GM21526 (cell line): ENCODE measurements at regions not wholly inside any gene's neighbourhood (a gene's known extent, or its start where the extent isn't known, plus 50 kb on each side); places are given as distances from the start of the nearest gene placed in this dataset.

Experiments
- ATAC-seq: cut with Tn5 transposase; IDR thresholded peaks from one replicate; pipeline ENCODE4 v1.9.1; 2021; ENCODE audit warnings: moderate library complexity; ENCODE audit not compliant: unreplicated experiment, low FRiP score

- ATAC-seq: no peak
Observed at GRCh38 chr11:109552376-109552775, 130.4 kb downstream of the C11orf87 start.

DNA sequence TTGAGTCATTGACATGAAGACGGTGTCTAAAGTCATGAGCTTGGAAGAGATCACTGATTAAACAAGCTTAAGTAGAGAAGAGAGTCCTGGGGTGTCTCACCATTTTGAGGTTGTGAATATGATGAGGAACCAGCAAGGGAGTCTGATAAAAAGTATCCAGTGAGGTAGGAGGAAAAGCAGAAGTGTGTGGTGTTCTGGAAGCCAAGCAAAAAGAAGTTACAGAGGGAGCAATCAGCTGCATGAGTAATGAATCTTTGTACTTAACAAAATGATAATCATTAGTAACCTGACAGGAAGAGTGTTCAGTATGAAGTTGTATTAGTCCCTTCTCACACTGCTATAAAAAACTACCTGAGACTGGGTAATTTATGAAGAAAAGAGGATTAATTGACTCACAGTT is 131.3 kb downstream of the C11orf87 start:
- ATAC-seq: no peak

DNA sequence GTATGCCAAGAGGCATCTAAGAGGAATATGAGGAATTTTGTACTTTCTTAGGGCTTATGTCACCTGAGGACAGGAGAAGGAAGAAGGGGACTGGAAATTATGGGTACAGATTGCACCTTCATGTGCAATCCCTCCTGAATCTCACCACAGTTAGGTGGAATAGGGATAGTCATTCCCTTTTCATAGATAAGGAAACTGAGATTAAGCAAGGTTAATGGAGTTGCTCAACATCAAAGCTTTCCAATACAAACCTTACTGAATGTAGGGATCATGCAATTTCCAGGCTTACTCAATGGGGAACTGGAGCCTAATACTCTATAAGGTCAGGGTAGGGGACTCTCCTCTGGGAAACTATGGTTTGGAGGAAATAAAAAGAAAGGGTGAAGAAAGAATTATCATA is 133.0 kb downstream of the C11orf87 start:
- ATAC-seq: no peak

DNA sequence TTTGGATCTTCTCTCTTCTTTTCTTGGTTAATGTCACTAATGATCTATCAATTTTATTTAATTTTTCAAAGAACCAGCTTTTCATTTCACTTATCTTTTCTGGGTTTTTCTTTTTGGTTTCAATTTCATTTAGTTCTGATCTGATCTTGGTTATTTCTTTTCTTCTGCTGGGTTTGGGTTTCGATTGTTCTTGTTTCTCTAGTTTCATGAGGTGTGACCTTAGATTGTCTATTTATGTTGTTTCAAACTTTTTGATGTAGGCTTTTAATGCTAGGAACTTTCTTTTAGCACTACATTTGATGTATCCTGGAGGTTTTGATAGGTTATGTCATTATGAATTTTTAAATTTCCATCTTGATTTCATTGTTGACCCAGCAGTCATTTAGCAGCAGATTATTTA is 142.3 kb downstream of the C11orf87 start:
- no peak for ATAC-seq

DNA sequence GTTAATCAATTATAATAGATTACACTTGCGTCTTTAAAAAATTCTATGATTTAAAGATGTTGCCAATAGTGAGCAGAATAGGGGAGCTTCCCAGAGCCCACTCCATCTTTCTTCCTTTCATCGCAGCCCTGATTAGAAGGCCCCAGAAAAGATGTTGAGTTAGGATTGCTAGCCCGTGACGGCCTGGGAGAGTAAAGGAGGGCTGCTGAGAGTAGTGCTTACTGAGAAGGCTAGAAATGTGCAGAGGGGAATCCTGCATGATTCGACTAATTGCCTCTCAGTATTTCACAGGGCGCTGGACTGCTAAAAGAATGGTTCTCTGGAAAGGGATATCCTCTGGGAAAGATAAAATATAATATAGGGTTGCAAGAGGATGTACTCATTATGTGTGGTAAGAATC is 160.5 kb downstream of the C11orf87 start:
- ATAC-seq: no peak

DNA sequence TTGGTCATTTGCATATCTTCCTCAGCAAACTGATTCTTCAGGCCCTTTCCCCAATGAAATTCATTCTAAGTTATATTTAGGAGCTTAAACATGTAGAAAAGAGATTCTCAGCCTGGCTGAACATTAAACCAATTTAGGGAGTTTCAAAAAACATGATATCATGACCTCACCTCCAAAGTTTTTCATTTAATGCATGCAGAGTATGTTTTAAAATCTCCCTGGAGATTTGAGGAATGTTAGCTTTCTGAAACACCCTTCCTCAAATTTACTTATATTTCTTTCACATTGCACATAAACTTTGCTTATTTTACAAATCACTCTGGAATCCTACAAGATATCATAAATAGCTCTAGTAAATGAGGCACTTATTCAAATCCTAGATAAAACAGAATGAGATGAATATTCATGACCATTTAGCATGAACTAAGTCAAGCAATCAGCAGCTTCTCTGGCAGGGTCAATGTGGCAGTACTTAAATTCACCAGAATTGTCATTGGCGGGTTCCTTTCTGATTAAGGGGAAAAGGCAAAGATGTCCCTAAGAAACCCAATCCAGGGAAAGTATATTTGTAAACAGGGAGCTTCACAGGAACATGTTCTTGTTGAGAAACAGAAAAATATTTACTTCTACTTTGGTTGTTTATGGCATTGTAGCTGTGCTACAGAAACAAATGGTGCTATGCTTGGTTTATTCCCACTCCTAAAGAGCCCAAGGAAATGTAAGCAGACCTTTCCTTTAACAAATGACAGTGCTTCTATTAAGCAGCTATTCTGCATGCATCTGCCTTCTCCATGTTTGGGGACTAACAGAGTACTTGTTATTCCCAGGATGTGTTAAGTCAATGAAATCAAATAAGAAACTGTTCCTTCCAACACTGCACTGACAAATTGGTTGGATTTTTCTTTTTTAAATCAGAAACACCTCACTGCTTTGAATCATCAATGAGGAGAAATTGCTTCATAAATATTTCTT is 162.3 kb downstream of the C11orf87 start:
- no peak for ATAC-seq

GRCh38 chr11:109586789-109587188 is 164.8 kb downstream of the C11orf87 start:
- no peak for ATAC-seq

DNA sequence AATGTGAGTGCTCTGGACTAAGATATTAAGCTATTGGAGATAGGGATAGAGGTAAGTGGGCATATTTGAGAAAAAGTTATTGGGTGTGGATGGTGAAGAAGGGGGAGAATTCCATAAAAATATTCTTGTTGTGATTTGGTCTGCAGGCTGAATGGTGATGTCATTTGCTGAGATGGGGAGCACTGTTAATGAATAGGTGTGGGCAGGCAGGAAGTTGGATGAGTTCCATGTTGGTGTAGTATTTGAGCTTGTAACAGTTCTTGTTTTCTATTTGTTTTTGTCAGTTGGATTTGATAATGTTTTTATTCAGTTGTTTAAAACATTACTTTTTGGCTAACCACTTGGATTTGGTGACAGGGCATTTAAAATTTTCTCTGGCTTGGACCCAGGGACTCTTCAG is 168.8 kb downstream of the C11orf87 start:
- ATAC-seq: no peak

DNA sequence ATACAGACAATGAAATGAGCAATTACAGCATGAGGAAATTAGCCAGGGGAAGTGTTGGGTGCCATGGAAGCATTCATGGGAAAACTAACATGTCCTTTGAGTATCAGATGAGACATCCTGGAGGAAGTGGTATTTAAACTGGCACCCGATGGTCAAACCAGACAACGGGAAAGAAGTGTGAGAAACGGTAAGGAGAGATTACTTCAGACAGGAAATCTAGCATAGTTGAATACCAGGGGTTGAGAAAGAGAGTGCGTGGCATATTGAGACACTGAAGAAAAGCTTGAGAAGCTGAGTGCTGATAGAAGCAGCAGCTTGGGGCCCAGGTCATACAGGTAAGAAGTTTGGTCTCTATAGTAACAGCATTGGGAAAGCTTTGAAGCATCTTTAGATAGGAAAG is 175.3 kb downstream of the C11orf87 start:
- no peak for ATAC-seq

DNA sequence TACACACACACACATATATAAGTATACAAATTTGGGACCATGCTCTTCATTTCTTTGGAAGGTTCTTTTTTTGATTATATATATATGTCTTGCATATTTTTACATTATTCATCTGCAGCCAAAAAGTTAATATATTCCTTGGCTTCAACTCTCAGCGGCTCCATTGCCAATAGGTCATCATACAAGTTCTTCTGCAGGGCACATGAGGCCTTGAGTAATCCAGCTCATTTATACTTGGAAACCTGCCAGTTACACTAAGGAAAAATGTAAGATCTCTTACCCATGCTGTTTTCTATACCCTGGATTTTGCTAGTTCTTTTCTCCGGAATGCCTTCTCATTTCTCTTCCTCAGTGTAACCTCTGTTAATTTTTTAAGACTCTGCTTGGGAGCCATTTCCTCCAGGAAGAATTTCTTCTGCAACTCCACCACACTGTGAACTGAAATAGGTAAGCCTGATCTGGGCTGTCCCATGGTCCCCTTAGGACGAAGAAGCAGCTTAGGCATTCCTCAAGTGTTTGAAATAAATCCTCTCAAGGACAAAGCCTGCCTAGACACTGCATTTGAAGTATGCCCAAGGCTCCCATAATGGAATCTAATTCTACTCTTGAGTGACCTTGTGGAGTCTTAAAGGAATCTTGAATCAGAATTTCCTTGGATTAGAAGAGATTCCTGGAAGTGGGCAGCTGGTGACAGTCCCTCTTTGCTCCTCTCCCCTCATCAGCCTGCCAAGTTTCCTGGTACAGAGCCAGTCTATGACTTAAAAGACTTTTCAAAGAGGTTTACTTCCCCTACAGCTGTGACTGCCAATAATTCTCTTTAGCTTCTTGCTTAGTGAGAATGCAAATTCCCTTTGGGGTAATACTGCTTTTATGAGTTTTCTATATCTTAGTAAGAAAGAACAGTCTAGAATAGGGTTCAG is 182.8 kb downstream of the C11orf87 start:
- no peak for ATAC-seq

- ATAC-seq: no peak
Observed at GRCh38 chr11:109606256-109606655, 184.3 kb downstream of the C11orf87 start.

GRCh38 chr11:109609454-109610185 is 187.6 kb downstream of the C11orf87 start:
- ATAC-seq: no peak

DNA sequence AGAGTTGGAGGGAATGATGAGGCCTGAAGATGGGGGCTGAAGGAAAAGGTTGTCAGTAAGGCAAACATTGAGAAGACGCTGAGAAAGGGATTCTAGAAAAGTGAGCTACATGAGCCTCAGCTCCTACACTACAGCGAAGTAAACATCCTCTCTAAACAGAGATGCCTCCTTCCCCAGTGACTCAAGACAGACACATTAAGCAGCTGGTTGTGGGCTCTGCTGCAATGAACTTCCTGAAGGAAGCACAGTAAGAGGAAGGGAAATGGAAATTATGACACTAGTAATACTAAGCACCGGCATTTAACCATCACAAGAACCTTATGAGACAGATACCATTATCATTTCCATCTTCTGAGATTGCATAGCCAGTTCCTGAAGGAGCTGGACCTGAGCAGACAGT is 190.5 kb downstream of the C11orf87 start:
- ATAC-seq: no peak

DNA sequence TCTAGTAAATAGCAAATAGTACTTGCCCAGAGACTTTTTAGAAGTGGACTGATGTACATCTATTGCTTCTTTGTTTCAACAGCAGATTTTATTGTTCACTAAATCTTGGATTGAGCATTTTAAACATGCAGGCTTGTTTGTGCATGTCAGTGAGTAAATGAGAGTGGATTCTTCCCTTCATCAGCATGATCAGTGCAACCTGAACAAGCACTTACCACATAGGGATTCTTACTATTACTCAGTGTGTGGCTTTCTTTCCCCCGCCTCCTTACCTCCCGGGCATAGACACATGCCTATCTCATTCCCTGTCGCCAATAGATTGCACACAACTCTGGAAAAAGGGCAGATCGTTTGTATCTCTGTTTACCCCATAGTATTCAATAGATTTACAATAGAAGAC is 197.5 kb downstream of the C11orf87 start:
- no peak for ATAC-seq

DNA sequence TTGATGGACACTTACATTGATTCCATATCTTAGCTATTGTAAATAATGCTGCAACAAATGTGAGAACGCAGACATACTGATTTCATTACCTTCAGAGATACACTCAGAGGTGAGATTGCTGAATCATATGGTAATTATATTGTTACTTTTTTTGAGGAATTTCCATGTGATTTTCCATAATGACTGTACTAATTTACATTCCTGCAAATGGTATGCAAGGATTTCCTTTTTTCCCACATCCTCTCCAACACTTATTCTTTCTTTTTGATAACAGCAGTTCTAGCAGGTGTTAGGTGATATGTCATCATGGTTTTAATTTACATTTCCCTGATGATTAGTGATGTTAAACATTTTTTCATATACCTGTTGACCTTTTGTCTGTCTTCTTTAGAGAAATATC is 207.7 kb downstream of the C11orf87 start:
- ATAC-seq: no peak

DNA sequence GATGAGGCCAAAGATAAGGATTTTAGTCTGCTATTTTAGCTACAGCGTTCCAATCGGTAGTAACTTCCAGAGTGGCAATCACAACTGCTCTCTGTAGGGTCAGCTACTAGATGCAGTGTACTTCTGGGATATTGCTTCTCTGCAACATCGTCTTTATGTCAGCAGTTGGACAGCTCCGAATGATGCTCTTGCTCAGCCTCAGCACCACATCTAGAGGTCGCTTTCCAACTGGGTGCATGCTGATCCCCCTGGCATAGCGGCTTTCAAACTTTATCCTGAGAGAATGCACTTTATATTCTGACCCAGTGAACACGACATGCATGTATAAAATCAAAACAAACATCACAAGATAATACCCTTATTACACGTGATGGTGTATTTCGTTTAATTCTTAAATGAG is 219.6 kb downstream of the C11orf87 start:
- no peak for ATAC-seq

GRCh38 chr11:109644152-109644551 is 222.2 kb downstream of the C11orf87 start:
- no peak for ATAC-seq

- ATAC-seq: no peak
Observed at GRCh38 chr11:109648804-109649203, 226.8 kb downstream of the C11orf87 start.

DNA sequence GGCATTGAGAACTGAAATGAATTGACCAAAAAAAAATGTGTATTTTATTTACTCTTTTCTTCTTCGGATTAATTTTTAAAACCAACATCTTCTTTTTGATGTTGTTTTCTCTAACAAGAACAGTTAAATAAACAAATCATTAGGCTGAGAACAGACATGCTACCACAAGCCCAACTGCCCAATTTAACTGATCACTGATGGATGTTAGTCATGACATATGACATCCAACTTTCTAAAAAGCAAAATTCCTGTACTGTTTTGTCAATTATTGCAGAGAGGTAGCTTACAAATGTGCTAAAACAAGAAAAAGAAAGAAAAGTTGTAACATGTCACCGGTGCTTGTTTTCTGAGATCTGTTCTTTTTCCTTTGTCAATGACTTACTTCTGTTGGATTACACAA is 232.1 kb downstream of the C11orf87 start:
- ATAC-seq: no peak

DNA sequence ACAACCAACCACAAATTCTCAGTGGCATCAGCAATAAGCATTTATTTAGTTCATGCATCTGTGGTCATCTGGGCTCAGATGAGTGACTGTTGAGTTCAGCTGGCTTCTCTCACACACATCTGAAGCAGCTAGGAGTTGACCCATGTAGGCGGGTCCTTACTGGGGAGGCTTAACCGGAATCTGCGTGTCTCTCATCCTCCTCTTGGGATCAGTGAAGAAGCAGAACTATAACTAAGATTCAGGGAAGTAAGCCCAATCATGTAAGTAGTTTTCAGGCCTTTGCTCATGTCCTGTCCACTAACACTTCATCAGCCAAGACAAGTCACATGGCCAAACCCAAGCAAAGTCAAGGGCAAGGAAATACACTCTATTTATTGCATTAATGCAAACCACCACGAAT is 236.2 kb downstream of the C11orf87 start:
- ATAC-seq: no peak

- ATAC-seq: no peak
Observed at GRCh38 chr11:109667719-109668118, 245.7 kb downstream of the C11orf87 start.
